H1 (cell line): ENCODE measurements at regions not wholly inside any gene's neighbourhood (a gene's known extent, or its start where the extent isn't known, plus 50 kb on each side); places are given as distances from the start of the nearest gene placed in this dataset.

Experiments
- CTCF ChIA-PET: fragments of 300-600 bp; sonication (Branson Sonifier 250); formaldehyde crosslinking; loops from one replicate; lab custom pipeline; 2021; ENCODE audit not compliant: partially characterized antibody; lab: Charles Lee
- POLR2A ChIA-PET: fragments of 300-600 bp; sonication (Branson Sonifier 250); formaldehyde crosslinking; loops from one replicate; lab custom pipeline; 2021; ENCODE audit warnings: inconsistent platforms; ENCODE audit not compliant: partially characterized antibody; lab: Charles Lee
- DNase-seq, 2 experiments: peaks; one replicate each; pipeline versions ENCODE4 v3.0.0 to v3.0.0-alpha.2; 2010 to 2022; ENCODE audit warnings: low spot score in 2 of 2, low read depth in 1 of 2, mixed read lengths in 1 of 2
- FAIRE-seq: peaks from 2 replicates; lab custom pipeline; 2011; peaks lifted over from hg19 to GRCh38; lab: Jason Lieb, UNC
- H2AFZ ChIP-seq: 2 replicates; pipeline ENCODE4 v1.8.1; 2012; ENCODE audit warnings: low read length, inconsistent platforms
- H2AK5ac ChIP-seq: 2 replicates; pipeline ENCODE4 v1.6.1; 2013; ENCODE audit warnings: low read depth, low read length
- H2BK120ac ChIP-seq: replicated peaks from 2 replicates; pipeline ENCODE3; 2013; ENCODE audit warnings: low read depth, low read length, inconsistent platforms
- H2BK12ac ChIP-seq: 2 replicates; pipeline ENCODE4 v1.6.1; 2013; ENCODE audit warnings: low read depth, low read length
- H2BK15ac ChIP-seq: 2 replicates; pipeline ENCODE4 v1.6.1; 2013; ENCODE audit warnings: low read length
- H2BK20ac ChIP-seq: 2 replicates; pipeline ENCODE4 v1.6.1; 2013; ENCODE audit warnings: low read length
- H2BK5ac ChIP-seq: 2 replicates; pipeline ENCODE4 v1.6.1; 2013; ENCODE audit warnings: low read depth, low read length
- H3K14ac ChIP-seq: 2 replicates; pipeline ENCODE4 v1.6.1; 2013; ENCODE audit warnings: inconsistent platforms; ENCODE audit not compliant: insufficient read length
- H3K18ac ChIP-seq: 2 replicates; pipeline ENCODE4 v1.6.1; 2013; ENCODE audit warnings: low read length; ENCODE audit errors: extremely low read depth
- H3K23ac ChIP-seq: 2 replicates; pipeline ENCODE4 v1.6.1; 2013; ENCODE audit warnings: inconsistent platforms; ENCODE audit not compliant: insufficient read length
- H3K23me2 ChIP-seq: 2 replicates; pipeline ENCODE4 v1.6.1; 2013; ENCODE audit warnings: low read depth, low read length
- H3K27ac ChIP-seq: 2 replicates; pipeline ENCODE4 v1.6.1; 2011; ENCODE audit warnings: low read depth, low read length, inconsistent platforms
- H3K27me3 ChIP-seq, 4 experiments: replicated peaks in 1 of 4; 1 replicate in 1 of 4; 2 replicates in 3 of 4; pipeline versions ENCODE4 v1.6.1 to v1.8.1; 2011 to 2013; ENCODE audit warnings: low read length in 3 of 4, mild to moderate bottlenecking in 3 of 4, inconsistent platforms in 2 of 4, mixed read lengths in 2 of 4, moderate library complexity in 1 of 4; ENCODE audit not compliant: control insufficient read depth in 3 of 4, insufficient read depth in 3 of 4; ENCODE audit errors: extremely low read depth in 1 of 4
- H3K36me3 ChIP-seq, 4 experiments: 2 replicates each; pipeline versions ENCODE4 v1.6.1 to v1.8.1; 2011 to 2013; ENCODE audit warnings: mild to moderate bottlenecking in 4 of 4, low read length in 3 of 4, moderate library complexity in 2 of 4, control low read depth in 1 of 4, inconsistent platforms in 1 of 4; ENCODE audit not compliant: insufficient read depth in 4 of 4, control insufficient read depth in 2 of 4
- H3K4ac ChIP-seq: replicated peaks from 2 replicates; pipeline ENCODE3; 2013; ENCODE audit warnings: low read length, low read depth, mixed read lengths, inconsistent platforms; ENCODE audit not compliant: insufficient read length
- H3K4me1 ChIP-seq, 4 experiments: replicated peaks in 1 of 4; 1 replicate in 1 of 4; 2 replicates in 3 of 4; pipeline versions ENCODE4 v1.6.1 to v1.8.1; 2011 to 2013; ENCODE audit warnings: low read length in 3 of 4, inconsistent platforms in 2 of 4, mixed read lengths in 1 of 4; ENCODE audit not compliant: insufficient read depth in 4 of 4, control insufficient read depth in 3 of 4
- H3K4me2 ChIP-seq, 2 experiments: 2 replicates each; pipeline versions ENCODE4 v1.6.1 to v1.8.1; 2011 to 2013; ENCODE audit warnings: low read depth in 2 of 2, low read length in 2 of 2, control low read depth in 1 of 2, inconsistent platforms in 1 of 2, mild to moderate bottlenecking in 1 of 2; ENCODE audit not compliant: insufficient read depth in 1 of 2
- H3K4me3 ChIP-seq, 4 experiments: fragments of 200-600, 300-600 bp in 1 of 4; sonication (generic), shearing (Covaris generic), sonication (Bioruptor Twin) in 1 of 4; 2 replicates each; pipeline versions ENCODE4 v1.5.1 to v1.8.1; 2011 to 2016; ENCODE audit warnings: low read length in 4 of 4, low read depth in 3 of 4, control low read depth in 2 of 4, inconsistent platforms in 2 of 4, mild to moderate bottlenecking in 2 of 4, mixed read lengths in 1 of 4, moderate library complexity in 1 of 4; ENCODE audit not compliant: insufficient read depth in 2 of 4; ENCODE audit errors: extremely low read depth in 1 of 4
- H3K56ac ChIP-seq: replicated peaks from 2 replicates; pipeline ENCODE3; 2013; ENCODE audit warnings: low read depth, mild to moderate bottlenecking, mixed read lengths, low read length, inconsistent platforms; ENCODE audit not compliant: insufficient read length
- H3K79me1 ChIP-seq: 2 replicates; pipeline ENCODE4 v1.6.1; 2013; ENCODE audit warnings: low read depth, low read length, control low read depth
- H3K79me2 ChIP-seq, 2 experiments: 2 replicates each; pipeline versions ENCODE4 v1.6.1 to v1.8.1; 2012 to 2013; ENCODE audit warnings: low read length in 2 of 2, mild to moderate bottlenecking in 2 of 2, inconsistent platforms in 1 of 2; ENCODE audit not compliant: insufficient read depth in 2 of 2, control insufficient read depth in 1 of 2
- H3K9ac ChIP-seq, 4 experiments: replicated peaks in 1 of 4; 1 replicate in 1 of 4; 2 replicates in 3 of 4; pipeline versions ENCODE4 v1.6.1 to v1.8.1; 2011 to 2013; ENCODE audit warnings: low read depth in 3 of 4, low read length in 3 of 4, control low read depth in 2 of 4, mild to moderate bottlenecking in 2 of 4, moderate library complexity in 2 of 4, inconsistent platforms in 1 of 4; ENCODE audit errors: extremely low read depth in 1 of 4
- H3K9me3 ChIP-seq, 2 experiments: 2 replicates each; pipeline versions ENCODE4 v1.6.1 to v1.8.1; 2012 to 2013; ENCODE audit warnings: mild to moderate bottlenecking in 2 of 2, moderate library complexity in 2 of 2, control low read depth in 1 of 2, inconsistent platforms in 1 of 2, low read depth in 1 of 2, low read length in 1 of 2, mixed read lengths in 1 of 2; ENCODE audit not compliant: insufficient read depth in 2 of 2
- H4K20me1 ChIP-seq, 2 experiments: replicated peaks in 1 of 2; 2 replicates each; pipeline versions ENCODE3 to v1.8.1; 2011 to 2013; ENCODE audit warnings: inconsistent platforms in 2 of 2, low read length in 2 of 2, mild to moderate bottlenecking in 1 of 2; ENCODE audit not compliant: insufficient read depth in 2 of 2, control insufficient read depth in 1 of 2
- H4K5ac ChIP-seq: 2 replicates; pipeline ENCODE4 v1.6.1; 2013; ENCODE audit warnings: low read length, low read depth, mixed read lengths, inconsistent platforms; ENCODE audit not compliant: insufficient read length
- H4K8ac ChIP-seq: 2 replicates; pipeline ENCODE4 v1.8.0; 2013; ENCODE audit warnings: mild to moderate bottlenecking, moderate library complexity, low read length, inconsistent platforms; ENCODE audit not compliant: insufficient read depth; ENCODE audit errors: extremely low read depth
- H4K91ac ChIP-seq: replicated peaks from 2 replicates; pipeline ENCODE3; 2013; ENCODE audit warnings: low read length, mixed read lengths, inconsistent platforms; ENCODE audit not compliant: insufficient read length
- ATF3 ChIP-seq: IDR thresholded peaks from 2 replicates; pipeline ENCODE4 v1.6.1; 2011; ENCODE audit warnings: low read depth, mild to moderate bottlenecking, low read length; ENCODE audit not compliant: insufficient read depth
- CTBP2 ChIP-seq: IDR thresholded peaks from 2 replicates; pipeline ENCODE4 v1.7.0; 2011; ENCODE audit warnings: borderline replicate concordance, mild to moderate bottlenecking, moderate library complexity, mixed read lengths, low read length; ENCODE audit not compliant: insufficient read depth, insufficient read length
- CTCF ChIP-seq, 3 experiments: IDR thresholded peaks; 1 replicate in 2 of 3; 2 replicates in 1 of 3; pipeline versions ENCODE4 v1.5.1 to v1.6.1; 2011; ENCODE audit warnings: low read length in 3 of 3, mild to moderate bottlenecking in 3 of 3, inconsistent platforms in 2 of 3, low read depth in 1 of 3, moderate library complexity in 1 of 3; ENCODE audit not compliant: insufficient read depth in 1 of 3; ENCODE audit errors: control extremely low read depth in 1 of 3
- JUND ChIP-seq: IDR thresholded peaks from 2 replicates; pipeline ENCODE4 v1.6.1; 2011; ENCODE audit warnings: mild to moderate bottlenecking, improper control_type of control experiment, low read length
- KDM4A ChIP-seq: IDR thresholded peaks from one replicate; pipeline ENCODE4 v1.7.1; 2012; ENCODE audit warnings: low read depth, mild to moderate bottlenecking, moderate library complexity, low read length, inconsistent platforms; ENCODE audit not compliant: severe bottlenecking
- MAX ChIP-seq: IDR thresholded peaks from 2 replicates; pipeline ENCODE4 v1.6.1; 2012; ENCODE audit warnings: inconsistent platforms
- RAD21 ChIP-seq, 2 experiments: IDR thresholded peaks in 1 of 2; conservative IDR thresholded peaks in 1 of 2; 2 replicates each; pipeline ENCODE4 v1.6.1; 2011; ENCODE audit warnings: low read depth in 2 of 2, low read length in 2 of 2, improper control_type of control experiment in 1 of 2, inconsistent platforms in 1 of 2, mild to moderate bottlenecking in 1 of 2, moderate library complexity in 1 of 2
- SIN3A ChIP-seq, 2 experiments: IDR thresholded peaks in 1 of 2; conservative IDR thresholded peaks in 1 of 2; 2 replicates each; pipeline ENCODE4 v1.6.1; 2011 to 2012; ENCODE audit warnings: low read length in 2 of 2, improper control_type of control experiment in 1 of 2, low read depth in 1 of 2, mild to moderate bottlenecking in 1 of 2
- TCF12 ChIP-seq: IDR thresholded peaks from 2 replicates; pipeline ENCODE4 v1.6.1; 2011; ENCODE audit warnings: low read depth, mild to moderate bottlenecking, low read length
- YY1 ChIP-seq: IDR thresholded peaks from 2 replicates; pipeline ENCODE4 v1.6.1; 2011; ENCODE audit warnings: low read depth, mild to moderate bottlenecking, low read length
- WGBS, 2 experiments: shearing (Covaris generic) in 1 of 2; methylation state at CpG; one replicate each; pipeline versions ENCODE4 v1.1.6 to v1.1.7; 2013 to 2015; ENCODE audit warnings: low lambda C conversion rate in 2 of 2, mixed read lengths in 2 of 2, inconsistent platforms in 1 of 2, low coverage in 1 of 2, missing lambda C conversion rate in 1 of 2; ENCODE audit not compliant: insufficient replicate concordance in 2 of 2, insufficient coverage in 1 of 2, insufficient read length in 1 of 2; ENCODE audit errors: extremely low coverage in 1 of 2, missing lambda C conversion rate in 1 of 2; 5-methylcytosine and 5-hydroxymethylcytosine counted together

GRCh38 chr18:75727456-75727855 lies 300.0 kb upstream of the SMIM21 start:
- Histone ChIP-seq H4K20me1 (no peaks in the 10 kb centered on the region), H4K8ac (no peak overlapping the region), H3K4me3 (no peak overlapping the region), H3K23ac (no peak overlapping the region), H2BK12ac (no peak overlapping the region), H2BK15ac (no peak overlapping the region), H3K27ac (no peak overlapping the region), H3K4me1 (no peaks in the 10 kb centered on the region), H4K91ac (no peak overlapping the region), H3K9me3 (no peaks in the 10 kb centered on the region), H3K23me2 (no peaks in the 10 kb centered on the region), H2AK5ac (no peak overlapping the region), H3K79me2 (no peaks in the 10 kb centered on the region), H3K27me3 (no peaks in the 10 kb centered on the region), H3K4me2 (no peak overlapping the region), H2BK5ac (no peak overlapping the region), H3K4ac (no peak overlapping the region), H3K9ac (no peak overlapping the region), H3K56ac (no peak overlapping the region), H2BK120ac (no peak overlapping the region), H4K5ac (no peak overlapping the region), H3K36me3 (no peaks in the 10 kb centered on the region), H2AFZ (0 out of 2 replicates have a peak overlapping the region, but pooled peaks have one; percentile 49), H3K18ac (no peak overlapping the region), H3K14ac (no peak overlapping the region), H2BK20ac (no peak overlapping the region), H3K79me1 (no peaks in the 10 kb centered on the region)
- ChIA-PET POLR2A (no interaction called here), CTCF (interaction anchor here (0.6 to 1.8 kb wide), 16 partner anchors 10 to 714 kb away, joined by 3 to 9 read pairs (median 4); no protein-coding TSS in a partner anchor)
- DNase-seq: peak; percentile 38 to 85
- FAIRE-seq: peak; percentile 60
- 67% methylated on average over 7 of the region's 7 CpGs; no CpG with 5 or more reads in 1 of the 2 experiments for WGBS, 2 experiments
- TF ChIP-seq CTBP2 (no peak), JUND (no peak), TCF12 (peak; percentile 77; the same call in 1 of the 2 replicates), YY1 (peak; percentile 65; the same call in 1 of the 2 replicates), KDM4A (no peak), MAX (peak; percentile 75), ATF3 (no peak), CTCF (IDR thresholded peaks at IDR 0.05; ENCODE audit: control extremely low read depth in 1 of 3, insufficient read depth in 1 of 3, low read depth in 1 of 3, low read length in 3 of 3) (peak; percentile 76 to 90 (median 82)), RAD21 (IDR thresholded peaks at IDR 0.05 in 1 of 2, conservative IDR thresholded peaks at IDR 0.05 in 1 of 2; ENCODE audit: low read depth in 2 of 2, low read length in 2 of 2) (peak; percentile 86 to 88), SIN3A (conservative IDR thresholded peaks at IDR 0.05 in 1 of 2, IDR thresholded peaks at IDR 0.05 in 1 of 2; ENCODE audit: low read depth in 1 of 2, low read length in 2 of 2) (peak; percentile 71 to 80; a peak in 2 of 4 replicates)
